ENCODE measurements at regions not wholly inside any gene's neighbourhood (a gene's known extent, or its start where the extent isn't known, plus 50 kb on each side); places are given as distances from the start of the nearest gene placed in this dataset.
"Not testable (repeated sequence)": the region's sequence is repeated elsewhere in the genome, so short reads cannot be mapped to it uniquely, and the experiment has no call there.

DNA sequence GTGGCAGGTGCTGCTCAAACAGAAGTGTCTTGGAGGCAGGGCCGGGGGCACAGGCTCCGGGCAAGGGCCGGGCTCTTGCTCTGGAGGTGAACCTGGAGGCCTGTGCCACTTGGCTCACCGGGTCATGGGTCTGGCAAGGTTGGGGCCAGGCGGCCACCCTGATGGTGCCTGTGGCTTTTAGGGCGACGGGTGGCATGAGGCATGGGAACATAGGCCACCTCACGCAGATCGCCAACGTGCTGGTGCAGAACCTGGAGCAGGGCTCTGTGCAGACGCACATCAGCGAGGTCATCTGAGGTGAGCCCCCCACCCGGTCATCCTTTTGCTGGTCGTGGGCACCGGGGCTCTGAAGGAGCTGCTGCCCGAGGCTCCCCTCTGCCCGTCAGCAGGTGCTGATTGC, 202.7 kb downstream of the LIPI start:
- not testable (repeated sequence) for DNase-seq

DNA sequence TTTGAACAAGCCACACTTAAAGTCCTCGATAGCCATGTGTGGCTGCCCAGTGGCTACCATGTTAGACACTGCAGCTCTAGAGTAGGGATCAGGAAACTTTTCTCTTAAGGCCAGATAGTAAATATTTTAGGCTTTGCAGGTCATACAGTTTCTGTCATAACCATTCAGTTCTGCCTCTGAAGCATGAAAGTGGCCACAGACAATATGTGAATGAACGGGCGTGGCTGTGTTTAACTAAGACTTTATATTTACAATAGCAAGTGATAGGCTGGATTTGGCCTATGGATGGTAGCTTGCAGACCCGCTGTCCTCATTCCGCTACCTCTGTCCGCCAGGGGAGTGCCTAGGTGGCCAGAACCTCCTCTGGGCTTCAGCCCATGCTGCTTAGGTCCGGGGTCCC, 204.6 kb downstream of the LIPI start:
- DNase-seq, result not testable (repeated sequence)

DNA sequence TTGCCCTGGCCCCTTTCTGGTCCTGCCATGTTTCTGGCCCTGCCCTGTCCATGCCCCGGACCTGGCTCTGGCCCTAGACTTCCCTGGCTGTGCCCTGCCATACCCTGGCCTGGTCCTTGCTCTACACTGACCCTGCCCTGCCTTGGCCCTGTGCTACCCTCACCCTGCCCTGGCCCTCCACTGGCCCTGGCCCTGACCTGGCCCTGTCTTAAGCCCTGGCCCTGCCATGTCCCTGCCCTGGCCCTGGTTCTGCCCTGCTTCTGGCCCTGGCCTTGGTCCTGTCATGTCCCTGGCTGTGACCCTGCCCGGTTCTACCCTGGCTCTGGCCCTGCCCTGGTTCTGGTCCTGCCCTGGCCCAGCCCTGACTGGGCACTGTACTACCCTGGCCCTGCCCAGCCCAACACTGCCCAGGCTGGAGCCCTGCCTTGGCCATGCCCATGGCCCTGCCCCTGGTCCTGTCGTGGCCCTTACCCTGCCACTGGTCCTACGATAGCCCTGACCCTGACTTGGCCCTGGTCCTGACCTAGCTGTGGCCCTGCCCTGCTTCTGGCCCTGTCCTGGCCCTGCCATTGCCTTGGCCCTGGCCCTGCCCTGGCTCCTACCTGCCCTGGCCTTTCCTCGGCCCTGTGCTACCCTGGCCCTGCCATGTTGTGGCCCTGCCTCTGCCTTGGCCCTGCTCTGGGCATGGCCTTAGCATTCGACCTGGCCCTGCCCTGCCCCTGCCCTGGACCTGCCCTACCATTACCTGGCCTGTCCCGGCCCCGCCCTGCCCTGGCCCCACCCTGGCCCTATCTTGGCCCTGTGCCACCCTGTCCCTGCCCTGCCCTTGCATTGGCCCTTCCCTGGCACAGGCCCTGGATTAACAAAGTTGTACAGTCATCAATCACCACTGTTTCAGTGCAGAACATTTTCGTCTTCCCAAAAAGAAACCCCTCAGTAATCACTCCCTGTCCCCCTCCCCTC, 223.5 kb downstream of the LIPI start:
- DNase-seq, result not testable (repeated sequence)

DNA sequence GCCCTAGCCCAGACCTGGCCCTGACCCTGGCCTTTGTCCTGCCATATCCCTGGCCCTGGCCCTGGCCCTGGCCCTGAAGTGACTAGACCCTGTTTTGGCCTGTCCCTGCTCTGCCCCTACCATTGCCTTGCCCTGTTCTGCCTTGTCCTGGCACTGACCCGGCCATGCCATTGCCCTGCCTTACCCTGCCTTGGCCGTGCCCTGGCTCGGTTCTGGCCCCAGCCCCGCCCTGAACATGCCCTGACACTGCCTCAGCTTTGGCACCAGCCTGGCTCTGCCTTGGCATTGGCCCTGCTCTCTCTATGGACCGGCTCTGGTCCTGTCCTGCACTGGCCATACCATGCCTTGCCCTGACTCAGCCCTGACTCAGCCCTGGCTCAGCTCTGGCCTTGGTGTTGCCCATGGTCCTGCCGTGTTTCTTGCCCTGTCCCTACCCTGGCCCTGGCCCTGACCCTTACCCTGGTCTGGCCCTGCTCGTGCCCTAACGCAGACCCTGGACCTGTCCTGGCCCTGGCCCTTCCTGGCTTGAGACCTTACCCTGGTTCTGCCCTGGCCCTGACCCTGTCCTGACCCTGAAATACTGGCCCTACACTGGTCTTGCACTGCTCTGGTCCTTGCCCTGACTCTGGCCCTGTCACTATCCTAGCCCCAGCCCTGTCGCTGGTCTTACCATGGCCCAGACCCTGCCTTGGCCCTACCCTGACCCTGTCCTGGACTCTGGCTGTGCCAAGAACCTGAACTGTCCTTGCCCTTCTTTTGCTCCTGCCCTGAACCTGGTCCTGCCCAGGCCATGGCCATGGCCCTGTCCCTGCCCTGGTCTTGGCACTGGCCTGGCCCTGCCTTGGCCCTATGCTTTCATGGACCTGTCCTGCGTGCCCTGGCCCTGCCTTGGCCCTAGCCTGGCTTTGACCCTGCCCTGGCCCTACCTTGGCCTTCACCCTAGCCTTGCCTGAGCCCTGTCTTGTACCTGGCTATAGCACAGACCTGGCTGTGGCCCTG, 224.6 kb downstream of the LIPI start:
- DNase-seq, result not testable (repeated sequence)

DNA sequence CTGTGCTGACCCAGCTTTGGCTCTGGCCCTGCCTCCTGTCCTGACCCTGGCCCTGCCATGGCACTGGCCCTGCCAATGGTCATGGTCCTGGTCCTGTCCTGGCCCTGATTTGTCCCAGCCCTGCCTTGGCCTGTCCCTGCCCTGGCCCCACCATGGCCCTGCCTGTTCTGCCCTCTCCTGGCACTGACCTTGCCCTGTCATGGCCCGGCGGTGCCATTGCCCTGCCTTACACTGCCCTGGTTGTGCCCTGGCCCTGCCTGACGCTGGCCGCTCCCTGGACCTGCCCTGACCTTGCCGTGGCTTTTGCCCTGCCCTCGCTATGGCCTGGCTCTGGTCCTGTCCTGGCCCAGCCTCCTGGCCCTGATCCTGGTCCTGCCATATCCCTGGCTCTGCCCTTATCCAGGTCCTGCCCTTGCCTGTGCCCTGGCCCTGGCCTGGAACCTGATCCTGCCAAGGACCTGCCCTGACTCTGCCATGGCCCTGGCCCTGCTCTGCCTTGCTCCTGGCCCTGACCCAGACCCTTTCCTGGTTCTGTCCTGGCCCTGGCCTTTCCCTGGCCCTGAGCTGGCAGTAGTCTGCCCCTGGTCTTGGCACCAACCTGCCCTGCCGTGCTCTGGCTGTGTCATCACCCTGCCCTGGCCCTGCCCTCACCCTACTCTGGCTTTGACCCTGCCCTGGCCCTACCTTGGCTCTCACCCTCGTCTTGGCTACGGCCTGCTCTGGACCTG, 225.5 kb downstream of the LIPI start:
- not testable (repeated sequence) for DNase-seq

DNA sequence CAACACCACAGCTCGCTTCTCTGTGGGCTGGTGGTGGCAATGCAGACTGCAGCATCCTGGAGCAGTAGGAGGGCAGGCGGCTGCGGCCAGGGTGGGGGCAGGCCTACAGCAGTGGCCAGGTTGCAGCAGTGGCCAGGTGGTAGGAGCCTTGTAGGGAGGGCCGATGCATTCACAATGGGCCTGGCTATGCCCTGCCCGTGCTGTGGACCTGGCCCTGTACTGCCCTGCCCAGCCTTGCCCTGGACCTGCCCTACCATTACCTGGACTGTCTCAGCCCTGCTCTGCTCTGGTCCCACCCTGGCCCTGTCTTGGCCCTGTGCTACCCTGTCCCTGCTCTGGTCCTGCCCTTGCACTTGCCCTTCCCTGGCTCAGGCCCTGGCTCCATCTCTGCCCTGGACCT, 226.0 kb downstream of the LIPI start:
- not testable (repeated sequence) for DNase-seq

DNA sequence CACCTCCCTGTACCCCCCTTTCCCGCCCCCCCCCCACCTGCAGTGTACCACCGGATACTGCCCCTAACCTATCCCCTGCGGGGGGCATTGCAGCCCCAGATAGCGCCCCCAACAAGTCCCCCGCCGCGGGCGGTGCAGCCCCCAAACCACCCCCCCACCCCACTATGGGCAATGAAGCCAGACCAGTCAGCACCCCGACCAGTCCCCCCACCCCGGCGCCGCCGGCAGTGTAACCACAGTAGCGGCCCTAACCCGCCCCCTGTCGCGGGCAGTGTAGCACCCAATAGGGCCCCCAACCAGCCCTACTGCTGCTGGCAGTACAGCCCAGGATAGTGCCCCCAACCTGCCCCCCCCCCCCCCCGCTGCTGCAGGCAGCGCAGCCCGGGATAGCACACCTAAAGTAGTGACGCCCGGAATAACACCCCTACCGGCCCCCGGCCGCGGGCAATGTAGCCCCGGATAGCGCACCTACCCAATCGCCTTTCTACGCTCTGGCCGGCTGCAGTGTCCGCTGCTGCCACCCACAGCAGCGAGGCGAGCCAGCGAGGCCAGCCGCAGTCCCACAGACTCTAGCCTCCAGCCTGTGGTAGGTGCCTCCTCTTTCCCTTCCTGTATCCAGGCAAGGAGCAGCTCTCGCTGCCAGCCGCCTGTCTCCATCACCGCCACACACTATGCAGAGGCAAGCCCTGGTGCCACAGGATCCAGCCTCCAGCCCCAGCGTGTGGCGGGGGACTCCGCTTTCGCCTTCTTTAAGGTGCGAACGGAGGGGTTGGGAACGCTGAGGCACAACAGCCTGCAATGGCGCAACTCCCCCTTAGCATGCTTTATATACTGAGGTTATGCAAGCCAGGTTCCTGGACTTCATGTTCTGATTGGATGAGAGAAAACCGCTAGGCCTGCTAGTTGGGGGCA, 229.3 kb downstream of the LIPI start:
- not testable (repeated sequence) for DNase-seq

DNA sequence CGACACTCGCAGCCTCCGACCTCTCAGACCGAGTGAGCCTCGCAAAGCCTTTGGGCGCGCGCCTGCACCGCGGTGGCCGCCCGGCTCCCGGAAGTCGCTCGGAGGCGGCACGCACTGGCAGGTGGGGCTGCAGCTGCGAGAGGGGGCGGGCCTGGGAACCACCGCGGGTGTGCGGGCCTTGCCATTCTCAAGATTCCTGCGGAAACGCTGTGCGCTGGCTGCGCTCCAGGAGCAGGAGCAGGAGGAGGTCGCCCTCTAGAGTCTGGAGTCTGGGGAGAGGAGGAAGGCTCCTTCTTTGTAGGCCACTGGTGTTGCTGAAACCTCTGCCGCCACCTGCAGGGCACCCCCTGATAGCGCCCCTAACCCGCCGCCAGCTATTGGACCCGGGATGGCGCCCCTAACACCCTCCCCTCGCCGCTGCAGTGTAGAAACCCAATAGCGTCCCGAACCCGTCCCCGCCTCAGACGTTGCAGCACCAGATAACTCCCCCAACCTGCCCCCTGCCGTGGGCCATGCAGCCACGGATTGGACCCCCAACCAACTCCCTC, 230.6 kb downstream of the LIPI start:
- DNase-seq, result peak in 2 of 5 experiments; percentile 44 to 48

DNA sequence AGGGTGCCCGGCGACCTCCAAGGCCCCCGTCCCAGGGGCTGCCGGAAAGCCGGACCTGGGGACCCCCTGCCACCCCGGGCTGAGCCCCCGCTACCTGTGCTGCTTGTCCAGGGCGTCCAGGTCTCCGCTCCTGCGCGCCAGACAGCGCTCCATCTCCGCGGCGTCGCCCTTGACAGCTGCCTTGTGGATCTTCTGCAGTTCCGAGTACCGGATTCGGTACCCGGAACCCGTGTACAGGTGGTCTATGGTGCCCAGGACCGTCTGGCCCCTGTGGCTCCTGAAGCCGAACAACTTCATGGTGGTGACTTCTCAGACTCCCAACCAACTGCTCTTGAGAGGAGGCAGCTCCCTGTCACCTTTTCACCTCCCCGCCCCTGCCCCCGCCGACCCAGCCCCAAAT, 231.1 kb downstream of the LIPI start:
- not testable (repeated sequence) for DNase-seq

DNA sequence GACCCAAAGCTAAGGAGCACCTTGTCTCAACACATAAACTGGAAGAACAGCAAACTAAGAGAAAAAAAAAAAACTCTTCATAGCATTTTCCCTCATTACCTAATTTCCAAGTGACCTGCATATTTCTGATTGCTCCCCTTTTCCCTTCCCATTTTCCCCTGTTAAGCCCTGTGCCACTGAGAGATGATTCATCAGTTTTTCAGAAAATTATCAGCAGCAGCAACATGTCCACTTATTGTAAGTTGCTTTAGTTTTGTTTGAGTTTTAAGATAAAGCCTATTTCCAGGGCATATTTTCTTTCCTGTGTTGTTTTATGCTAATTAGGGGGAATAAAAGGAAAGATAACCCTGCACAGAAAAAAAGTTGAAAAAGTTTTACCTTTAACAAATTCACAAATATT, 236.2 kb downstream of the LIPI start:
- DNase-seq, result not testable (repeated sequence)

DNA sequence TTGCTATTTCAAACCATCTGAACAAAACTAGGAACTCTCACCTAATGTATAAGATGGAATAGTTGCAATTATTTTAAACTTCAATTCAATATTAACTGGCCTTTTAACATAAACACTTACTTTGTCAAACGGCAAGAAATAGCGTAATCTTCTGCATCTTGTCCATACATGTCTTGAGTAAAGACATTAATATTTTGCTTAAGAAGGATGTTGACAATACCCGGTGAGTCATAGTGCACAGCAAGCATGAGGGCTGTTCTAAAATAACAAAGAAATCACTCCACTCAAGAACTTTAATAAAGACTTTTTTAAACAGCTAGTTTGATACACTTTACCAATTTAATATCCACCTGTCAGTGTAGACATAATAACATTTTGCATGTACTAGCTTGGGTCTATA, 240.9 kb downstream of the LIPI start:
- not testable (repeated sequence) for DNase-seq

DNA sequence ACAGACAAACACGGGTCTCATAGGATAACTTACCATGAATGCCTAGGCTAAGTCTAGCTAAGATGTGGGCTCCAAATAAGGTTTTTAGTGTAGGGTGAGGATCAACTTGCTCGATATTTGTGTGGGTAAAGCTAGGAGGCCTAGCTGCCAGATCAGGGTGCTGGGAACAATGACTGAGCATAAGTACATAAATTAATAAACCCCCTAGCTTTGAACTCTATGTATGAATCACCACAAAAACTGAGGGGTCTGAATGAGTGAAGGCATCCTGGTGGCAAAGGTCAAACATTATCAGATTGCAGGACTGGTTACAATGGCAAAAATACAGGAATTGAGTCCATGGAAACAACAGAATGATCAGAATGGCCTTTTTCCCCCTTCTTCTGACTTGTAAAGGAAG, 241.8 kb downstream of the LIPI start:
- not testable (repeated sequence) for DNase-seq

DNA sequence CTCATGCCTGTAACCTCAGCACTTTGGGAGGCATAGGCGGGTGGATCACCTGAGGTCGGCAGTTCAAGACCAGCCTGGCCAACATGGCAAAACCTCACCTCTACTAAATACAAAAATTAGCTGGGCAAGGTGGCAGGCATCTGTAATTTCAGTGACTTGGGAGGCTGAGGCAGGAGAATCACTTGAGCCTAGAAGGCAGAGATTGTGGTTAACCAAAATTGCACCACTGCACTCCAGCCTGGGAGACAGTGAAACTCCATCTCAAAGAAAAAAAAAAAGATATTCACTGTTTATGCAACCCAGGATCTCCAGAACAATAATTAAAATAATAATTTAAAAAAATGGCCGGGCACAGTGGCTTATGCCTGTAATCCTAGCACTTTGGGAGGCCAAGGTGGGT, 247.5 kb downstream of the LIPI start:
- DNase-seq, result not testable (repeated sequence)

DNA sequence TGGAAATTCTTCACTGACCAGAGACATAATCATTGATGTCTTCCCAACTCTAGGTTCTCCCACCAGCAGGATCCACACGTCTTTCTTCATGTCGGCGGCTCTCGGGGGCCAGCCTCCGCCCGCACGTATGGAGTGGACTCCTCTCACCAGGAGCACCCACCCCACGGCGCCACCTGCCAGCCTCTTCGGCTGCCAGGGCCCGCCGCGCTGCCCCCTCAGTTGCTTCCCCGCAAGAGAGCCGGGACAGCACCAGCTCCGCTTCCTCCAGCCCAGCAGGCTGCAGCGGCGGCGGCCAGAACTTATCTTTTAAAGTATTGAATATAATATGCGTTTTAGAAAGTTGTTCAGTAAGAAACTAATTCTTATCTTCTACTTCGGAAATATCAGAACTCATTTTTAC, 273.5 kb downstream of the LIPI start:
- DNase-seq, result no peak

DNA sequence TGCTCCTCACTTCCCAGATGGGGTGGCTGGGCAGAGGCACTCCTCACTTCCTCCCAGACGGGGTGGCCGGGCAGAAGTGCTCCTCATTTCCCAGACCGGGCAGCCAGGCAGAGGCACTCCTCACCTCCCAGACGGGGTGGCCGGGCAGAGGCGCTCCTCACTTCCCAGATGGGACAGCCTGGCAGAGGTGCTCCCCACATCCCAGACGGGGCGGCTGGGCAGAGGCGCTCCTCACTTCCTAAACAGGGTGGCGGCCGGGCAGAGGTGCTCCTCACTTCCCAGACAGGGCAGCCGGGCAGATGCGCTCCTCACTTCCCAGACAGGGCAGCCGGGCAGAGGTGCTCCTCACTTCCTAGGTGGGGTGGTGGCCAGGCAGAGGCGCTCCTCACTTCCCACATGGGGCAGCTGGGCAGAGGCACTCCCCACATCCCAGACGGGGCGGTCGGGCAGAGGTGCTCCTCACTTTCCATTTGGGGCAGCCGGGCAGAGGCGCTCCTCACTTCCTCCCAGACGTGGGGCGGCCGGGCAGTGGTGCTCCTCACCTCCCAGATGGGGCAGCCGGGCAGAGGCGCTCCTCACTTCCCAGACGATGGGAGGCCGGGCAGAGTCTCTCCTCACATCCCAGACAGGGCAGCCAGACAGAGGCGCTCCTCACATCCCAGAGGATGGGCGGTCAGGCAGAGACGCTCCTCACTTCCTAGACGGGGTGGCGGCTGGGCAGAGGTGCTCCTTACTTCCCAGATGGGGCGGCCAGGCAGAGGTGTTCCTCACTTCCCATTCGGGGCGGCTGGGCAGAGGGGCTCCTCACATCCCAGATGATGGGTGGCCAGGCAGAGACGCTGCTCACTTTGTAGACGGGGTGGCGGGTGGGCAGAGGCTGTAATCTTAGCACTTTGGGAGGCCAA, 274.5 kb downstream of the LIPI start:
- not testable (repeated sequence) for DNase-seq

DNA sequence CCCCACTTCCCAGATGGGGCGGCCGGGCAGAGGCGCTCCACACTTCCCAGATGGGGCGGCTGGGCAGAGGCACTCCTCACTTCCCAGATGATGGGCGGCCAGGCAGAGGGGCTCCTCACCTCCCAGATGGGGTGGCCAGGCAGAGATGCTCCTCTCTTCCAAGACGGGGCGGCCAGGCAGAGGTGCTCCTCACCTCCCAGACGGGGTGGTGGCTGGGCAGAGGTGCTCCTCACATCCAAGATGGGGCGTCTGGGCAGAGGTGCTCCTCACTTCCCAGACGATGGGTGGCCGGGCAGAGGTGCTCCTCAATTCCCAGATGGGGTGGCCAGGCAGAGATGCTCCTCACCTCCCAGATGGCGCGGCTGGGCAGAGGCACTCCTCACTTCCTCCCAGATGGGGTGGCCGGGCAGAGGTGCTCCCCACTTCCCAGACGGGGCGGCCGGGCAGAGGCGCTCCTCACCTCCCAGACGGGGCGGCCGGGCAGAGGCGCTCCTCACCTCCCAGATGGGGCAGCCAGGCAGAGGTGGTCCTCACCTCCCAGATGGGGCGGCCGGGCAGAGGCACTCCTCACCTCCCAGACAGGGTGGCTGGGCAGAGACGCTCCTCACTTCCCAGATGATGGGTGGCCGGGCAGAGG, 275.2 kb downstream of the LIPI start:
- not testable (repeated sequence) for DNase-seq

DNA sequence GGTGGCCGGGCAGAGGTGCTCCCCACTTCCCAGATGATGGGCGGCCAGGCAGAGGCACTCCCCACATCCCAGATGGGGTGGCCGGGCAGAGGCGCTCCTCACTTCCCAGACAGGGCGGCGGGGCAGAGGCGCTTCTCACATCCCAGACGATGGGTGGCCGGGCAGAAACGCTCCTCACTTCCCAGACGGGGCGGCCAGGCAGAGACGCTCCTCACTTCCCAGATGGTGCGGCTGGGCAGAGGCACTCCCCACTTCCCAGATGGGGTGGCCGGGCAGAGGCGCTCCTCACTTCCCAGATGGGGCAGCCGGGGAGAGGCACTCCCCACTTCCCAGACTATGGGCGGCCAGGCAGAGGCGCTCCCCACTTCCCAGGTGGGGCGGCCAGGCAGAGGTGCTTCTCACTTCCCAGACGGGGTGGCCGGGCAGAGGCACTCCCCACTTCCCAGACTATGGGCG, 275.8 kb downstream of the LIPI start:
- DNase-seq, result not testable (repeated sequence)

DNA sequence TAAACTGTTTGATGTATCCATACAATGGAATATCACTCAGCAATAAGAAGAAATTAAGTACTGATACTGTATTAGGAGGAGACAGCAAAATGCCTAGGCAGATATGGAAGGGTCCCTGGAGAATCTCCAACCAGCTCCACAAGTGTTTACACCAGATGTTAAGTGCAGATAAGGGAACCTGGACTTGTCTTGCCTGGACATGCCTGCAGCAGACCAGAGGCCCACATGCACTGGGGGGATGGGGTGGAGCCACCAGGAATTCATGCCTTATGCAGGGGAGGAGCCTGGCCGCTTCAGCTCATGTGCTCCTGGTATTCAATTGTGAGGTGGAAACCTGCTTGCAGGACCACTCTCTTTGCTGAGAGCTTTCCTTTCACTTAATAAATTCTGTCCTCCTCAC, 287.6 kb downstream of the LIPI start:
- not testable (repeated sequence) for DNase-seq

DNA sequence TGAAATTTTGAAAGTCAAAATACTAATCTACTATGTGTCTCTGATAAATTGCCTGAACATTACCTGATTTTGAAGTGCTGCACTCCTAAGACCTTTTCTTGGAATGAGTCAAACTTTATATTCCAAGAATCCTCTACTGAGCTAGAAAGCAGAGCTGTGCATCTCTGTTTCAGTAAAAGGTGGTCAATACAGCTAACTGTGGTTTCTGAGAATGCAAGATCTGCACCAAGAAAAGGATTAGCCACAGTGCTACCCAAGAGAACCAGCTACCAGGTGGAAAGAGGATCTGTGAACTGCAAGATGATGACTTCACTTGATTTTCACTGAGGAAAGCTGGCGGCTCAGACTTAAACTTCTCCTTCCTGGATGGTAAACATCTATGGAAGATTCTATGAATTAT, 289.3 kb downstream of the LIPI start:
- peak in 1 of 5 experiments; percentile 8 for DNase-seq
